HUES64 (cell line): ENCODE measurements at regions not wholly inside any gene's neighbourhood (a gene's known extent, or its start where the extent isn't known, plus 50 kb on each side); places are given as distances from the start of the nearest gene placed in this dataset.
"Not testable (repeated sequence)": the region's sequence is repeated elsewhere in the genome, so short reads cannot be mapped to it uniquely, and the experiment has no call there.

ENCODE experiments used
- H3K27ac ChIP-seq: 2 replicates; pipeline ENCODE4 v1.7.0; 2013; ENCODE audit warnings: low read depth, low read length, inconsistent platforms
- H3K27me3 ChIP-seq: 2 replicates; pipeline ENCODE4 v1.6.1; 2013; ENCODE audit warnings: mild to moderate bottlenecking, low read length; ENCODE audit not compliant: insufficient read depth
- H3K36me3 ChIP-seq: 2 replicates; pipeline ENCODE4 v1.6.1; 2013; ENCODE audit warnings: mild to moderate bottlenecking, low read length; ENCODE audit not compliant: insufficient read depth
- H3K4me1 ChIP-seq: 2 replicates; pipeline ENCODE4 v1.6.1; 2013; ENCODE audit warnings: mild to moderate bottlenecking, low read length, moderate library complexity; ENCODE audit not compliant: insufficient read depth
- H3K4me3 ChIP-seq: 2 replicates; pipeline ENCODE4 v1.5.1; 2013; ENCODE audit warnings: mild to moderate bottlenecking, low read length, moderate library complexity
- H3K9ac ChIP-seq: 2 replicates; pipeline ENCODE4 v1.6.1; 2013; ENCODE audit warnings: mild to moderate bottlenecking, low read depth, low read length
- H3K9me3 ChIP-seq: 2 replicates; pipeline ENCODE4 v1.6.1; 2013; ENCODE audit warnings: low read depth, low read length; ENCODE audit not compliant: insufficient read depth
- WGBS: fragments of 150-250, 120-280 bp; methylation state at CpG from one replicate; pipeline ENCODE4 v1.1.7; 2013; ENCODE audit warnings: missing lambda C conversion rate; 5-methylcytosine and 5-hydroxymethylcytosine counted together

DNA sequence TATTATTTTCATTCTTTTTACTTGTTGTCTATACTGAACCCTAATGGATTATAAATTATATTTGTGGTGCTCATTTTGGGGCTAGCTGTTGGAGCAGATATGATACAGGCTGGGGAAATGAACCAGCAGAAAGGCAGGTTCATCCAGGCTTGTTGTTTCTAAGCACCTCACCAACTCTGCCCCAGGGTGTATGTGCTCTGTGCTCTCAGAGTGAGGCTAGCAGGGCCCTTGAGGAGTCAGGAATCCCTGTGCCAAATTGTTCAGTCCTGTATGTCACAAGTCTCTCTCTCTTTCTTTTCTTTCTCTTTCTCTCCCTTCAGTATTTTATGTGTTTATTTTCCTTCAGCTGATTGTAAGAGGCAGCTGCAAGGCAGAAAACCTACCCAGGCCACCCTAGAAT is 181.1 kb upstream of the DPP10 start:
- no peaks in the 10 kb centered on the region; the same call in 1 of the 2 replicates for H3K4me1 ChIP-seq
- no peak overlapping the region for H3K9ac ChIP-seq
- H3K27ac ChIP-seq = no peak overlapping the region
- H3K9me3 ChIP-seq = no peaks in the 10 kb centered on the region
- no peaks in the 10 kb centered on the region for H3K36me3 ChIP-seq
- no peaks in the 10 kb centered on the region for H3K27me3 ChIP-seq
- H3K4me3 ChIP-seq = no peak overlapping the region

- no peaks in the 10 kb centered on the region for H3K9me3 ChIP-seq
- no peak overlapping the region for H3K27ac ChIP-seq
- H3K4me1 ChIP-seq = no peaks in the 10 kb centered on the region; the same call in 1 of the 2 replicates
- H3K36me3 ChIP-seq = no peaks in the 10 kb centered on the region
- H3K27me3 ChIP-seq = no peaks in the 10 kb centered on the region
- H3K9ac ChIP-seq = no peak overlapping the region
- WGBS = 95% methylated on average over 4 of the region's 4 CpGs
- H3K4me3 ChIP-seq = no peak overlapping the region
Observed at GRCh38 chr2:114265261-114265660, 177.2 kb upstream of the DPP10 start.

DNA sequence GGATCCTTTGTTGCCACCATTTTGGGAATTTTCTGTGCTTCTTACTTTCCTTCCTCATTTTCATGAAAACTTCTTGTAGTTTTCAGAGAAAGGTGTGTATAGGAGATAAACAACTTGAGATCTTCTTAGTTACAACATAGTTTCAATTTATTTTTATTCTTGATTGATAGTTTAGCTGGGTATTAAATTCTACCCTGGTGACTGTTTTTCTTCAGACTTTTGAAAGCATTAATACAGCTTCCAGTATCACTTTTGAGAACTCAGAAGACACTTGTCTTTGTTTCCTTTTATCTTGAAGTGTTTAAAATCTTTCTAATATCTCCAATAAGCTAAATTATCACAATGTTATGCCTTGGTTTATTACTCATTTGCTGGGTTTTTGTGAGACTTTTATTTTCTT is 167.5 kb upstream of the DPP10 start:
- Histone ChIP-seq H3K27me3 (no peaks in the 10 kb centered on the region), H3K4me1 (no peaks in the 10 kb centered on the region), H3K9me3 (peaks cover 22% of the 10 kb centered on the region), H3K4me3 (no peak overlapping the region), H3K36me3 (no peaks in the 10 kb centered on the region), H3K27ac (no peak overlapping the region), H3K9ac (no peak overlapping the region)

DNA sequence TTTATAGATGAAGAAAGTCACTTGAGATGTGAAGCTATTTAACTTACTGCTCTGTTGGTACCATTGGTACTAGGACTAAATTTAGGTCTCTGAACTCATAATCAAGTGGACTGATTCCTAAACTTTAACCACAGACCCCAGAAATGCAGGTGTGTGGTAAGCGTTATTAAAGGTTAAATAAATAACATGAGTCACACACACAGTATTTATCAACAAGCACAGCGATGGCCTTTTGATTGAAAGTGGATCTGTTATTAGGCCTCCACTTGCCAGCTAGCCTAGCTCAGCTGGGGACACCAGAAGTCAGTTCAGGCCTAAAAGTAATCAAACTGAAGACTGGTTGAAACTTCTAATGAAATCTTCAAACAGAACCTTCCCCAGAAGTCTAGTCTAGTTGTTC is 161.3 kb upstream of the DPP10 start:
- no peaks in the 10 kb centered on the region for H3K27me3 ChIP-seq
- H3K9me3 ChIP-seq = peaks cover 2% of the 10 kb centered on the region; the same call in 1 of the 2 replicates
- H3K4me1 ChIP-seq = no peaks in the 10 kb centered on the region
- no peak overlapping the region for H3K4me3 ChIP-seq
- WGBS = 100% methylated on average over 1 of the region's 2 CpGs
- no peaks in the 10 kb centered on the region for H3K36me3 ChIP-seq
- no peak overlapping the region for H3K9ac ChIP-seq
- no peak overlapping the region for H3K27ac ChIP-seq

DNA sequence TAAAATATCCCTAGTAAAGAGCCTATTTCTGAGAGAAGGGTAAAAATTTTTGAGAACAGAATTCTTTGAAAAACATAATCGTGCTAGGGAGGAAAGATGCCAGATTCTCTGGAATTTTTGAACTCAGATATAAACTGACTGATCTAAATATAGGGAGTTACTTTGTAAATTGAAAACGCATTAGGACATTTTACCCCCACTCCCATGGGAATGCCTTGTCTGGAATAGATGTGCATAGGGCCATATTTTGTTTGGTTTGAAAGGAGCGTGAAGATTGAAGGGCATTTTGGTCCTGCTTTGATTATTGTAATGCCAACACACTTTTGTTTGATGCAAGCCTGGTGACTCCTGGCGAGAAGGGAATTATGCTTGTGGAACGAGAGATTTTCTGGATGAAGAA is 158.7 kb upstream of the DPP10 start:
- no peaks in the 10 kb centered on the region for H3K9me3 ChIP-seq
- H3K9ac ChIP-seq = no peak overlapping the region
- no peaks in the 10 kb centered on the region for H3K4me1 ChIP-seq
- WGBS = 94% methylated on average over 4 of the region's 5 CpGs
- H3K27ac ChIP-seq = no peak overlapping the region
- H3K27me3 ChIP-seq = no peaks in the 10 kb centered on the region
- no peaks in the 10 kb centered on the region for H3K36me3 ChIP-seq
- no peak overlapping the region for H3K4me3 ChIP-seq

DNA sequence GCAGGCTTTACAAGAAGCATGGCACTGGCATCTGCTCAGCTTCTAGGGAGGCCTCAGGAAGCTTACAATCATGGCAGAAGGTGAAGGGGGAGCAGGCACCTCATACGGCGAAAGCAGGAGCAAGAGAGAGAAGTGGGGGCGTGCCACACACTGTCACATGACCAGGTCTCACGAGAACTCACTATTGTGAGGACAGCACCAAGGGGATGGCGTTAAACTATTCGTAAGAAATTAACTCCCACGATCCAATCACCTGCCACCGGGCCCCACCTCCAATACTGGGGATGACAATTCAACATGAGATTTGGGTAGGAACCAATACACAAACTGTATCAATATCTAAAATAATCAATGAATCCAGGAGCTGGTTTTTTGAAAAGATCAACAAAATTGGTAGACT is 156.0 kb upstream of the DPP10 start:
- no peaks in the 10 kb centered on the region for H3K36me3 ChIP-seq
- no peak overlapping the region for H3K4me3 ChIP-seq
- WGBS = 97% methylated on average over 8 of the region's 8 CpGs
- H3K9me3 ChIP-seq = no peaks in the 10 kb centered on the region
- H3K27me3 ChIP-seq = no peaks in the 10 kb centered on the region
- H3K4me1 ChIP-seq = no peaks in the 10 kb centered on the region
- H3K27ac ChIP-seq = no peak overlapping the region
- H3K9ac ChIP-seq = no peak overlapping the region

DNA sequence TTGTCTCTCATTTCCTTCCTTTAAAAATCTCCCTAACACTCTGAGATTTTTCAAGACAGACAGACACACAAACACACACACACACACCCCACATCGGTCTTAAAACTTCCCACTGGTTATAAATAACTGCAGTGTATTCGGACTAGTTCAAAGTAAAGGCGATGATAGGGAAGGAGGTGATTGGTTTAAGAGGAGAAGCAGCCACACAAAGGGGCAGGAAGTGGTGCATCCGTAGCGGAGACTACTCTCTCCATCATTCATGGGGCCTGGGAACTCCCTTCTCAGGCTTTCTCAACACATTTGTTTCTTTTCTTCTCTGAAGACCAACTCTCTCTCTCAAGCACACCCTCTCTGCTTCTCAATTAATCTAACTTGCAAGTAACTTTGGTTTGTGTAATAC is 149.1 kb upstream of the DPP10 start:
- Histone ChIP-seq H3K36me3 (no peaks in the 10 kb centered on the region), H3K27ac (no peak overlapping the region), H3K4me3 (no peak overlapping the region), H3K4me1 (peaks cover 15% of the 10 kb centered on the region), H3K27me3 (no peaks in the 10 kb centered on the region), H3K9me3 (no peaks in the 10 kb centered on the region), H3K9ac (no peak overlapping the region)
- 89% methylated on average over 5 of the region's 5 CpGs for WGBS

GRCh38 chr2:114294741-114295140 is 147.7 kb upstream of the DPP10 start:
- Histone ChIP-seq H3K4me1 (peaks cover 15% of the 10 kb centered on the region), H3K9me3 (no peaks in the 10 kb centered on the region), H3K36me3 (no peaks in the 10 kb centered on the region), H3K27ac (no peak overlapping the region), H3K27me3 (no peaks in the 10 kb centered on the region), H3K4me3 (no peak overlapping the region), H3K9ac (no peak overlapping the region)
- WGBS = 76% methylated on average over 6 of the region's 6 CpGs

DNA sequence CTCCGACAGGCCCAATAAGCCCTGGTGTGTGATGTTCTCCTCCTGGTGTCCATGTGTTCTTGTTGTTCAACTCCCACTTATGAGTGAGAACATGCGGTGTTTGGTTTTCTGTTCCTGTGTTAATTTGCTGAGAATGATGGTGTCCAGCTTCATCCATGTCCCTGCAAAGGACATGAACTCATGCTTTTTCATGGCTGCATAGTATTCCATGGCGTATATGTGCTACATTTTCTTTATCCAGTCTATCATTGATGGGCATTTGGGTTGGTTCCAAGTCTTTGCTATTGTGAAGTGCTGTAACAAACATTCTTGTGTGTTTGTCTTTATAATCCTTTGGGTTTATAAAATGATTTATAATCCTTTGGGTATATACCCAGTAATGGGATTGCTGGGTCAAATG is 142.1 kb upstream of the DPP10 start:
- H3K4me3 ChIP-seq, H3K9me3 ChIP-seq, H3K9ac ChIP-seq, H3K27me3 ChIP-seq, H3K36me3 ChIP-seq, H3K27ac ChIP-seq: not testable (repeated sequence)
- 91% methylated on average over 3 of the region's 3 CpGs for WGBS
- peaks cover 11% of the 10 kb centered on the region for H3K4me1 ChIP-seq

- Histone ChIP-seq H3K9ac (no peak overlapping the region), H3K4me1 (no peaks in the 10 kb centered on the region), H3K9me3 (no peaks in the 10 kb centered on the region), H3K4me3 (no peak overlapping the region), H3K27me3 (no peaks in the 10 kb centered on the region), H3K36me3 (no peaks in the 10 kb centered on the region), H3K27ac (no peak overlapping the region)
- WGBS = 92% methylated on average over 1 of the region's 2 CpGs
Observed at GRCh38 chr2:114316532-114317300, 125.7 kb upstream of the DPP10 start.

DNA sequence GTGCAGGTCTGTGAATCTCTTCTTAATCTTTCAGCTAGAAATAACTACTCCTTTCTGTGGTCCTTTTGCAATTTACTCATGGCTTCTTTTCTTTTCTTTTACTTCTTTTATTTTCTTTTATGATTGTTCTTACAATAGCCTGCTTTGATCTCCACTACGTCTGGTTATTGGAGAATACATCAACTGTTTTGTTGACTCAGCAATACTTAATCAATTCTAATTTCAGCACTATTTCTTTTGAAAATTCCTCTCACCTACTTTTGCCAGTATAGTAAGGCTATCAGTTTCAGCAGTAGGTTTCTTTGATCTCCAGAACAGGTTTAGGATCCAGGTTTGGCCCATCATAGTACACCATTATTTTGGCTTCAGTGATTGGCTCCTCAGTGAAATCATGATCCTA is 111.8 kb upstream of the DPP10 start:
- Histone ChIP-seq H3K4me1 (no peaks in the 10 kb centered on the region), H3K27ac (no peak overlapping the region), H3K36me3 (no peaks in the 10 kb centered on the region), H3K27me3 (no peaks in the 10 kb centered on the region), H3K9ac (no peak overlapping the region), H3K9me3 (no peaks in the 10 kb centered on the region), H3K4me3 (no peak overlapping the region)
- WGBS = 100% methylated on average over 1 of the region's 1 CpG

DNA sequence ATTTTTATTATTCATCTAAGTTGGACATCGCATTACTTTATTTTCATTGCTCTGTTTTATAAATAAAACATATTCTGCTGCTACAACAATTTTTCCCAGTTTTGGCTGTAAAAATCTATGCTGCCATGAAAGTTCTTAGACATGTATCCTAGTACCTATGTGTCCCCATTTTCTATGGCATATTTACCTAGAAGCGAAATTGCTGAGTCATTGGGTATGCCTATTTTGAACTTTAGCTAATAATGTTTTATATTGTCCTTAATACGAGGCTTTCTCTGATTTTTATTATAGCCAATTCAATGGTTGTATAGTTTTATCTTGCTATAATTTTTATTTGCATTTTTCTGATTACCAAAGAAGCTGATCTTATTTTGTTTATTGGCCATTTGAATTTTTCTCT is 110.5 kb upstream of the DPP10 start:
- whole genome bisulfite sequencing = 91% methylated on average over 1 of the region's 3 CpGs
- Histone ChIP-seq H3K4me1 (no peaks in the 10 kb centered on the region), H3K27ac (no peak overlapping the region), H3K9ac (no peak overlapping the region), H3K36me3 (no peaks in the 10 kb centered on the region), H3K9me3 (no peaks in the 10 kb centered on the region), H3K27me3 (no peaks in the 10 kb centered on the region), H3K4me3 (no peak overlapping the region)
